ENCODE measurements at regions not wholly inside any gene's neighbourhood (a gene's known extent, or its start where the extent isn't known, plus 50 kb on each side); places are given as distances from the start of the nearest gene placed in this dataset.

DNA sequence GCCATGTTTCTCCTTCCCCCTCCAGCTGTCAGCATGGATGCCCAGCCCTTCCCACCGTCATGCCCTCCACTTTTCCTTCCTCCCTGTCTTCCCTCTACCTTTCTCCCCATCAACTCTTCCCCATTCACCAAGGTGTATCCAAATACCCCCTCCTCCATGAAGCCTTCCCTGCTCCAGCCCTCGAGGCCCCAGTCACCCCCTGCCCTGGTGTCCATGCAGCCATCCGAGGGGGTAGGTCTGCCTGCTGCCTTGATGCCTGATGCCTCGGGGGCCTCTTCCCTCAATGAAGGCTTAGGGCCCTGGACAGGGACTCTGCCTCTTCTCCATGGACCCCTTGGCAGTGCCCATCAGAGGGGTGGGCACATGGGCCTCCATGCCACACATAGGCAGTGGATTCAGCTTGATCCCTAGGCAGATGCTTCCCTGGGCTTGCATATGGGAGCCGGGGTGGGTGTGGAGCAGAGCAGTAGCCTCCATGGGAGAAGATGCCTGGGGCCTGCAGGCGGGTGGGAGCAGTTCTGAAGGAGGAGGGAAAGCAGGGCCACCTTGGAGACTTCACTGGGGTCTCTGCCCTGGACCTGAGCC lies 795.8 kb downstream of the BRD1 start:
- DNase-seq (ENCODE audit: low read depth): no peak

DNA sequence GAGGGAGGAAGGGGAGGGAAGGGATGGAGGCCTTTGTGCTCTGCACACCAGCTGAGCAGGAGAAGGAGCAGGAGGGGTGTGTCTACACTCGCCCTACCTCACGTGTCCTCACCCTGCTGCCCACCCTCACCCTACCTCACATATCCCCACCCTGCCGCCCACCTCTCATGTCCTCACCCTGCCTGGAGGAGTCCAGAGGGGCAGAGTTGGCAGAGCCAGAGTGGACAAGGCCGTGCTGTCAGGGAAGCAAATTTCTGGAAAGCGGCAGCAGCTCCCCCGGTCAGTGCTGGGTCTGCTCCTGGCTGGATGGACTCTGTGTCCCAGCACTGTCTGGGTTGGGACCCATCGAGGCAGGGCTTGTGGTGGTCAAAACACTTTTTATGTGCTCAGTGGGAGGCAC lies 799.6 kb downstream of the BRD1 start:
- no peak for DNase-seq (ENCODE audit: low read depth)

DNA sequence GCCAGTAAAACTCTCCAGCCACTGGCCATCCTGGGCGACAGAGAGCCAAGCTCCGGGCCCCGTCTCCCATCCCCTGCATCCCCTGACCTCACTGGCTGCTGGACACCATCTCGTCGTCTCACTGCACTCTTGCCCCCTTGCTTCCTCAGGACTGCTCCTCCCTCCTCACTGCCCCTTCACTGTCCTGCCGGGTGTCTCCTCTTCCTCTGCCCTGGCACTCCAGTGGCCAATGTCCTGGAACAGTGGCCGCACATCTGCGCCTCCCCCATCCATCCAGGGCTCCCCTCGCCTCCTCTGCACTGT lies 800.4 kb downstream of the BRD1 start:
- DNase-seq (ENCODE audit: low read depth): no peak

DNA sequence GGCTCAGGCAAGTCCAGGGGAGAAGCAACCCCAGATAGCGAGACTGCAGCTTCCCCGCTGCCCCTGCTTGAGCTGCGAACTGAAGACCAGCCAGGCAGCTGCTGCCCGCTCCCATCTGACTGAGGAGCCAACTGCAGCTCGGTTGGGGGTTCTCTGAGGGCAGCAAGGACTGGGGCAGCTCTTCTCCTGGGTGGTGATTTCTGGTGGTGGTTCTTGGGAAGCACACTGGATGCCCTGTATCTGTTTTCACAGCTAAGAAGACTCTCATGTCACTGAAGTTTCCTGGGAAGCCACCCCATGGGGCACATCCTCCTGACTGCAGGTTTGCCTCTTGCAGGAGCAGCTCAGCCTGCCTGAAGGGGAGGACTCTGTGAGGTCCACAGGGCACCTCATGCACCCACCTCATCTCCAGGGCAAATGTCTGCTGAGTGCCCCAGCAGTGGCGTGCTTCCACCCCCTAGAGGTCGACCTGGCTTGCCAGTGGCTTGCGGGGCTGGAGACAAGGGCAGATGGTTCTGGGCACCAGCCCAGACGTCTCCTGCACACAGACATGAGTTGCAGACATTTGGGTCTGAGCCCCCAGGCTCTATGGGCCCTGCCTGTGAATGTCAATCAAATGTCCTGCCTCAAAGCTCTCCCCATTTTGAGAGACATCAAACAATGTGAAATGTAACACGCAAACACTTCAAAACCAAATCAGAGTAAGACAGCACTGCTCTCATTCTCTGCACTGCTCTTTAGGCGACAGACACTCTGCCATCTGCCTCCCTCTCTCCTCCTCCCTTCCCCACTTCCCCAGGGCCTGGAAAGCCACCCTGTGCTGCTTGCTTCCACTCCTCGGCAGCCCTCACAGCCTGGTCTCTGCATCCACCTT lies 800.9 kb downstream of the BRD1 start:
- no peak for DNase-seq (ENCODE audit: low read depth)

DNA sequence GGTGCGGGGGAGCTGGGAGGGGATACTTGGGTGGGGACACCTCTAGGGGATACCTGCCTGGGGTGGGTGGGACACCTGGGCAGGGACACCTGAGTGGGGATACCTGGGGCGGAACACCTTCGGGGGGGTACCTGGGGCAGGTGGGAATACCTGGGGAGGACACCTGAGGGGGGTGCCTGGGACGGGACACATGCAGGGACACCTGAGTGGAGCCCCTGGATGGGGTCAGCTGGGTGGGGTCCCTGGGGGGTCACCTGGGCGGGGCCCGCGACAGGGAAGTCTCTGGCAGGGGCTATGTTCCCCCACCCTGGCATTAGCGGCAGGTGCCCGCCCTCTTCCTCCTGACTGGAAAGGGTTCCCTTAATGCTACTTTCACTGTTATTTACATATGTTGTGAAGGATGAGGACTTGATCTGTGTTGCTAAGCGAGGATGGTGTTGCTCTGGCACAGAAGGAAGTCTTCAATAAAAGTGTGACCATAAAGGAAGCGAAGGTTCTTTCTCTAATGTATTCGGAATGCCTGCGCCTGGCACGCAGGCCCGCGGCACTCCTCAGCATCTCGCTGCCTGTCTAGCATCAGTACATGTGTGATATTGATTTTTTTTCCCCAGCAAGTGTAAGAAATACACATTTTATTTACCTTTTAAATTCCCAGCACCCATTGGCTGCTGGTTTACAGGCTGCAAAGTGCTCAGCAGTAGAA lies 801.7 kb downstream of the BRD1 start:
- no peak for DNase-seq (ENCODE audit: low read depth)

DNA sequence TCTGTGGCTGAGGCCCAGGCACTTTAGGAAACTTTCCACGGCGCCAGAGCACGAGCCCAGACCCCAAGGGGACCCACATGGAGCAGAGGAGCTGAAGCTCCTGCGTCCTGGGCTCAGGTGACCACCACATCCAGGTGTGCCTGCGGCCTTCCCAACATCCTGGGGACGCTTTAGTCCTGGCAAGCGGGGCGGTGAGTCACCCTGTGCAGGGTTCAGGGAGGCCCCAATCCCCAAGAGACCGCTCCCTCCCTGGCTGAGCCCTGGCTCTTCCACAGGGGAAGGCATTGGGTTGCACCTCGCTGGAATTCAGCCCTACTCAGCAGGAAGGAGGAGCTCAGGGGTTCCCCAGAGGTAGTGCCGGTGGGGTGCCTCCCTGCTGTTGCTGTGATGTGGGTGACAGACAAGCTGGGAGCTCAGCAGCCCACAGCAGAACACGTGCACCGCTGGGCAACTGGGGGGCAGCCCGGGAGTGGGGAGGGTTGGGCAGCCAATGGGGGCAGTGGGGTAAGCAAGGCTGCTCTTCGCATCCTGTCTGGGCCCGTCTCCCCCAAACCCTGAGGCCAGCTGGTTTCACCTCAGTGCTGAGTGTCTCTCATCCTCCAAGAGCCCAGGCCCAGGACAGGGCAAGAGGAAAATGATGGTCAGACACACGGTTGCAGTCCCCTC lies 802.8 kb downstream of the BRD1 start:
- DNase-seq (ENCODE audit: low read depth): no peak

DNA sequence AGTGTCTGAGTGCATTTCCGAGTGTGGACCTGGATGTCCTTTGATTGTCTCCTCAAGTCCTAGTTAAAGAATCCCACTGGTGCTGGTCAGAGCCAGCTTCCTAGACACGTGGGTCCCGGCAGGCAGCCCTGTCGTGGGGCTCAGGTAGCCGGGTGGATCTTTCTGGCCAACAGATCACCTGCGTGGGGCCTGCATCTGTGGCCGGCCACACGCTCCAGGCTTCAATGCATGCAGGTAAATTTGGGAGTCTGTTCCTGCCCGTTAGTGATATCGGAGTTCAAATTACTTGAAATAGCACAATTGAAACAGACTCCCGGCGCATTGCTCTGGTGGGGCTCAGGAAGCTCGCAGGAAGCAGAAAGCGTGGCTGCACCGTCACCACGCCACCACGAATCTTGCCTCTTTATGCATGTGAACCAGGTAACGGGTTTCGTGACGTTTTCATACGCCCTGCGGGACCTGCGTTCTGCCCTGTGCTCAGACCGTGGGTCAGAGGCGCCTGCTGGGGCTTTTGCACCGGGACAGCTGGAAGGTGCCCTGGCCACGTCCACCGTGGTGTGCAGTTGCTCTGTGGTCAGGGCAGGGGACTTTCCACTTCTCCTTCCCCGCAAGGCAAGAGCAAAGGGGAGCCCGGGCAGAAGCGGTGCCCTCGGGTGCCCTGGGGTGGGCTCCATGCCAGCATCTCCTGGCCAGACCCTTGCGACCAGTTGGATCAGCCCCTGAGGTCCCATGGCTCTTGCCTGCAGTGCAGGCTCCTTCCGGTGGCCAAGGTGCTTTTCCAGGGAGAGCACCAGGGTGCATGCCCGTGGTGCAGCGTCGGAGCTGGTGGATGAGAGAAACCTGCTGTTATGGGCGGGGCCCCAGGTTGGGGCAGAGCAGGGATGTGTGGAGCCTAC lies 803.5 kb downstream of the BRD1 start:
- DNase-seq (ENCODE audit: low read depth): no peak

DNA sequence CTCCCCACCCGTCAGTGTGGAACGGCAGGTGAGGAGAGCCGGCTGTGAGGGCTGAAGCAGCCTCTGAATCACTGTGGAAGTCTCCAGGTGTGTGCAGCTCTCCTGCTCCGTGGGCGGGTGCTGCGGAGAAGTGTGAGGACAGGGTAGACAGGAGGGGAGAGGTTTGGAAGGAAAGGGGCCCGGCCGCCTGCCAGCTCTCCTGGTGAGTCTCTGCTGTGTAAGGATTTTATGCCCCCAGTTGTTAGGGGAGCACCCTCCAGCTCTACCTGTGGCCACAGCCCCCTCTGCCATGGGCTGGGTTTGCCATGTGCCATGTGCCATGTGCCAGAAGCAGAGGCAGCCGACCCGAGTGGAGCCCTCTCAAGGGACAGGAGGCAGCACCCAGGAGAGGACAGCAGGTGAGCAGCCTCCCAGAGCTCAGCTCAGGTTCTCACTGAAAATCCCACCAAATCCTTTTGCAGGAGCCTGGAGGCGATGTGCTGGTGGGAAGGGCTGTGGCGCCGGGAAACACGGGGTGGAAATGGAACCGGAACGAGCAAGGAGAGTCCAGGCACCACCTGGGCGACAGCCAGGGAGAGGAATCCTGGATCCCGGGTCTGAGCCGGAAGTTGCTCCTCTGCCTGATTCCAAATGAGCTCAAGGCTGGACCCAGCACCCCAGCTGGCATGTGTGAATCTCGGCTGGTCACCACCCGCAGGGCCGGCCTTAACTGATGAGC lies 804.4 kb downstream of the BRD1 start:
- DNase-seq (ENCODE audit: low read depth): no peak

DNA sequence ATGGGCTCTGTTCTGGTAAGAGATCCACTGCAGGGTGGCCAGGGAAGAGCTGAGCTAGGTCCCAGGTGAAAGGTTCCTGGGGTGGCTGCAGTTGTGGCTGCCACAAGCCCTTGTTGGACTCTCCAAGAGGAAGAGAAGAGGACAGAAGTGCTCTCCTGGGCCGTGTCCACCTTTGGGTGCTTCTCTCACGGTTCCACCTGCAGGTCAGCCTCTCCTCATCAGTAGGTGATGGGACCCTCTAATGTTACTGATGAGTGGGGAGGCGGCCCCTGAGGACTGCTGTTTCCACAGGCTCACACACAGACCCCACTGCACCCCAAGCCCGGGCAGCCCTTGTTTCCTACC lies 804.9 kb downstream of the BRD1 start:
- no peak for DNase-seq (ENCODE audit: low read depth)

DNA sequence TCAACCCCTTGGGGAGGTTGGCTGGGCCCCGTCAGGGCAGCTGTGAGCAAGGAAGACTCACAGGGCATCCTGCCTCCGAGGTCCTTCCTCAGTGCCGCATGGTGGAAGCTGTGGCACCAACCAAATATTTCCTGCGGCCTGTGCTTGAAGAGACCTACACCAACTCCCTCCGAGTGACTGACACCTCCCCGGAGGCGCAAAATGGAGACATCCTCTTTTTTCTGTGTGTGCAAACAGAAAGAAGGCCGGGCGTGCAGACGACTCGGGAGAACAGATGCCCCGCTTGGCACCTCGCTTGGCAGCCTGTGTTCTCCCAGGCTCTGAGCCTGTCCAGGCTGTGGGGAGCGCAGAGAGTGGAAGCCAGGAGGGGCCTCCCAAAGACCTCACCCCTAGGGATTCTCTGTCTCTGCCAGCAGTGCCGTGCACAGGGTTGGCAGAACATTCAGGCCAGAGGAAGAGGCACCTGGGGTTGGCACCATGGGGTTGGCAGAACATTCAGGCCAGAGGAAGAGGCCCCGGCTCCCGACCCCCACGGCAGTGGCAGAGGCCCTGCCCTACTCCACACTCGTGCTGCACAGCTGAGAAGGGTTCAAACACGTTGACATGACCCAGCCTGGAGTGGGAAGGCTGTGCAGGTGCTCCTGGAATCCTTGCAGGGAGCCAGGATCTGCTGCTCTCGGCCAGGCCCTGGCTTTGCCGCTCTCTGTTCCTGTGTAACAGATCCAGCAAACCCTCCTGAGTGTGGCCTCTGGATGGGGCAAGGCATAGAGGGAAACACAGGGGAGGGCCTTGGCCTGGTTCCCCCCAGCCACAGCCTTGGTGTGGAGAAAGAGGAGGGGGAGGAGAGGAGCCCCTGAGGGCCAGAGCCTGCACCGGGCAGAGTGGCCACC lies 805.5 kb downstream of the BRD1 start:
- DNase-seq (ENCODE audit: low read depth): no peak

DNA sequence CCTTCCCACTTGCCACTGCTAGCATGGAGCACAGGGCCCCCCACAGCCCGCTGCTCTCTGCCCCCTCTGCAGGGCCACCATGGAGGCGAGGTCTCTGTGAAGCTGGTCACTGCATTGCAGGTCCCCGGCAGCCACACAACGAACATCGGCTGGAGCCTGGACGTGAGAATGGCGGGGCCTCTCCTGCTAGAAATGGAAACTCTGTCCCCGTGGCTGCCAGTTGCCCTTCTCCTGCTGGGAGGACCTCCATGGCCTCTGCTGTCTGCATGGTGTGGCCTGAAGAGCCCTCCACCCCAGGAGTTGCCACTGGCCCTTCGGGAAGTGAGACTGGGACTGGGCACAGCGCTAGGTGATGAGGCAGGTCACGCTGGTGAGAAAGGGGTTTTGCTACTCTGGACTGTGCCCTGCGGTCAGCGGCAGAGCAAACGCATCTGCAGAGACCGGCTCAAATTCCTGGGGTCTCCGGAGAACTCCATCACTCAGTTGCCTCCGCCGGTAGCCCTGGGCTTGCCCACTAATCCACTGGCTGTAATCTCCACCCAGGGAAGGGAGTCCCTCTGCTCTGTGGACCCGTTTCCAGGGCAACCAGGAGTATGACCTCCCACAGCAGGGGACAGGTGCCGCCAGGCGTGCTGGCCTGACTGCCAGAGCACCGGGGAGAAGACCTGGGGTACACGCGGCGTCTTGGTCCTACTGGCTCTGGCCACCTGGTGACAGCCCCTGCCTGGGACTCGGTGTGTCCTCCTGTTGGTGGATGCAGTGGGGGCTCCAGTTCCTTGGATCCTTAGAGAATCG lies 806.3 kb downstream of the BRD1 start:
- no peak for DNase-seq (ENCODE audit: low read depth)

DNA sequence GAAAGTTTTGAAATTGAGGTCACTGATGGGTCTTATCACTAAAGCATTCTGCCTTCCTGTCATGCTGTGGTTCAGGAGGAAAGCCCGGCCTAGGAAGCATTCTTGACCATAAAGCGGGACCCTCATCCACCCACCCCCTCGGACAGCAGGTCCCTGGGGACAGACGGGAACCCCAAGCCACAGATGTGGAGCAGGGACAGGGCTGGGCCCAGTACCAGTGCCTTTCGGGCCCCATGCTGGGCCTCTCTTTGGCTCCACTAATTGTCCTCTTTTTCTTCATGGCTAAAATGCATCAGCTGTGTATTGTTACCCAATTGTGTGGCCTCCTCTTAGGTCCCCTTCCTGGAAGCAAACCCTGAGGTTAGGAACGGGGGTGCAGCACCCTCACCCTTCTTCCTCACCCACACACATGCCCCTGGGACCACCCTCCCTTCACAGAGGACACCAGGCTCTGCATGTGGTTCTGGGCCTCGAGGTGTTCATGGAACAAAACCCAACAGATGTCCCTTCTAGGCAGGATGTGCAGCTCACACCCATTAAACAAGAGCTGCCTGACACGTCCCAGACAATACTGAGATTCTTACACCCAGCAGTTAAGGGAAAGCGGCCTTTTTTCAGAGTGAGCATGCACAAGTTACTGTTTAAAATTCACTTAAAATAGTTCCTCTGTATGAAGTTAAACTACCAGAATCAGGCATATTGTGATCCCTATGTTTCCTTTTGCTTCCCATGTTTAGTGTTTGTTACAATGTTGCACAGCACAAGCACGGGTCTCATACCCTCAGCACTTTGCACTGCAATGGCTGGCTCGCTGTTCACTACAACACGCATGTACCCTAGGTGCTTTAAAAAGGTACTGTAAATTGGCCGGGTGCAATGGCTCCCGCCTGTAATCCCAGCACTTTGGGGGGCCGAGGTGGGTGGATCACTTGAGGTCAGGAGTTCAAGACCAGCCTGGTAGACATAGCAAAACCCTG lies 807.6 kb downstream of the BRD1 start:
- DNase-seq (ENCODE audit: low read depth): no peak

DNA sequence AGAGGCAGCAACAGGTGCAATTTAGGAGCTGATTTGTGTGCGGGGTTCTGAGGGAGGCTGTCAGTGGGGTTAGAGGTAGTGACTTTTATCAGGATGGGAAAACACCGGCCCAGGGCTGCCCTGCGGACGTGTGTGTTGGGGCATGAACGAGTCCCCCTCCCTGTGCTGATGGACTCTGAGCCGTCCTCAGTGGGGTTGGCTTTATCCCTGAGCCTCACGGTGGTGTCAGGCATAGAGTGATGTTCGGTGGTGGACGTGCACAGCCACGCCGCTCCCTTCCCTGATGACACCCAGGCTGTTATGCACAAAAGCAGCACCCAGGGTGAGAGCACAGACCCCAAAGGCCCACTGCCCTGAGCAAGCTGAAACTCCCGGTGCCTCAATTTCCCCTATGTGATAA lies 809.1 kb downstream of the BRD1 start:
- no peak for DNase-seq (ENCODE audit: low read depth)

DNA sequence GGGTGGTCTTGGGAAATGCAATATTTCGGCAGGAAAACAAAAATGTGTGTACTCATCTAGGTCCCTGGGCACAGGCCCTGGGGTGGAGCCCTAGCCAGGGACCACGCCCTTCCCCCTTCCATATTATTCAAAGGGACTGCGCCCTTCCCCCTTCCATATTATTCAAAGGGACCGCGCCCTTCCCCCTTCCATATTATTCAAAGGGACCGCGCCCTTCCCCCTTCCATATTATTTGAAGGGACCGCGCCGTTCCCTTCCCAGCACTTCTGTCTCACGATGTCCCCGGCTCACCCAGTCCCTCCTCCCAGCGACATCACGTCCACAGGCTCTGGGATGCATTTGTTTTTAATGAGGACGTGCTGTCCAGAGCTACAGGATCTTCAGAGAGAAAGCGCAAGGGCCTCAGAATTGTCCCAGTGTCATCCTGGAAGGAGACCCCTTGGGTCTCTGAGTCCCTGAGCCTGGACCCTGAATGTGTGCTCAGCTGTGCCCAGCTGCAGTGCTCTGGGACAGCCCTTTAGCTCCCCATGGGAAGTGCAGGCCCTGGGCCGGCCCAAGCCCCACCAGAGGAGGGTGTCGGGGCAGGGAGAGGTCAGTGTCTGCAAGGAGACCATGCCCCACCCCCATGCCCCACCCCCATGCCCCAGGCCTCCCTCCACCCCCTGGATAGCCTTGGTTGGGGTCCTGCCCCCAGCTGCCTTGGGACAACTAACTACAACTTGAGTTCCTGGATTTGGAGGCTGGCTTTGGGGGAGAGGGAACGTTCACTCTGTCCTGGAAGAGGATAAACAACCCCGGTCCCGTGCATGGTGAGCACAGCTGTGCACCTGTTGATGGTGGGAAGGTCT lies 810.0 kb downstream of the BRD1 start:
- no peak for DNase-seq (ENCODE audit: low read depth)

DNA sequence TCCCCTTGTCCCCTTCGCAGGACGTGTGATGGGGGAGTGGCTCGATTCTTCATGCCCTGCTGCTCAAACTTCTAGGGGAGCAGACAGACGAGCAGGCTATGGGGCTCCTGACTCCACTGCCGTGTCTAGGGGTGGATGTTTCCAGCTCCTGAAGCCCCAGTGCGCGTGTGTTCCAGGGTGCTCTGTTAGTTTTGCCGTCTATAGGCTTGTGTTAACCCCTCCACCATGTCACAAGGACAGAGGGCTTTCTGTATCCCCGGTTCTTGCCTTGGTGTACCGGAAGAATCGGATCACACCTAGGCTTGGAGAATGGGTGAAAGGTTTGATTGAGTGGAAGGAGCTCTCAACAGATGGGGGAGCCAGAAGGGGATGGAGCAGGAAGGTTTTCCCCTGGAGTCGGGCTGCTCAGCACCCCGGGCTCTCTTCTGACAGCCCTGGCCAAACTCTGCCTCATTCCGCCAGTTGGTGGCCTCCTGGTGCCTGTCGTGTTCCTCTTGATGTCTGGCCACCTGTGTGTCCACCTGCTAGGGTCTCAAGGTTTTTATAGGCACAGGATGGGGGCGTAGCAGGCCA lies 810.7 kb downstream of the BRD1 start:
- DNase-seq (ENCODE audit: low read depth): no peak

DNA sequence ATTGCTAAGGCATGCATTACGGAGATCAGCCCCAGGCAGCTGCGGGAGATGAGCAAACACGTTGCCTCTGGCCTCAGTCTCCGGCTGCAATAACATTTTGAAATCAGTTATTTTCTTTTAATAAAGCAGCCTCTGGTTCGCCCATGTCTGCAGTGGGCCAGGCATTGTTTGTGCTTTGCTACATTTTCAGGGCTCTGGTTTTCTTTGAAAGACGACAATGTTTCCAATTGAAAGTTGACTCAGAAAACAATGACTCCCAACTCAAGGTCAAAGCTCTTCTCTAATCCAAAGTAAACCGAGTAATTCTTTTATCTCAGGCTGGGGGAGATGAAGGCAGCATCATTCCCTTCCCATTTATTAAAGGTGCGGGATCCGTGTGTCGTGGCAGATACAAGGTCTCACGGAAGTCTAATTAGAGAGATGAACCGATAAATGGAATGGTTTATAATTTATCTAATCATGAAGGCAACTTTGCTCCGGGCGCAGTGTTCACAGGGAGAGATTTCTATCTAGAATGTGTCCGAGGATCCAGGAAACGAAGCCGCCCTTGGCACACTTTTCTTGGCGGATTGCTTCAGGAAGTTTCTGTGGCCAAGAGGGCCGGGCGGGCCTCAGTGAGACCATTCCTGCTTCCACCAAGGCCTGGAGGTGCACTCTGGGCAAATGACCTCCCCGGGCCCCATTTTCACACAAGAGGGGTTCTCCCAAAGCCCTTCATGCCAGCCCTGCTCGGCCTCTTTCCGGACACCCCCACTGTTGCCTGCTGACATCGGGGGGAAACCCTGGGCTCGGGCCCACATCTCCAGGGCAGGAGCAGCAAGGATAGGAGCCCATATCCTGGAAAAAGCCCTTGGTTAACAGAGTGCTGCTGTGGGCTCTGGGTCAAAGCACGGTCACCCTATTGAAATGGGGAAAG lies 811.4 kb downstream of the BRD1 start:
- DNase-seq (ENCODE audit: low read depth): no peak

All from non-pigmented ciliary epithelial cell (primary cell).